Fibroblast of lung (primary cell): ENCODE measurements at regions not wholly inside any gene's neighbourhood (a gene's known extent, or its start where the extent isn't known, plus 50 kb on each side); places are given as distances from the start of the nearest gene placed in this dataset.
"Not testable (repeated sequence)": the region's sequence is repeated elsewhere in the genome, so short reads cannot be mapped to it uniquely, and the experiment has no call there.

ENCODE experiments used
- DNase-seq, 2 donors: peaks; one replicate each; pipeline versions ENCODE4 v3.0.0 to v3.0.0-alpha.2; 2010; ENCODE audit warnings: low read depth in 2 of 2
- H2AFZ ChIP-seq: 2 replicates; pipeline ENCODE4 v1.5.1; 2012; ENCODE audit warnings: low read length, control low read depth, inconsistent platforms
- H3K27ac ChIP-seq: 2 replicates; pipeline ENCODE4 v1.5.1; 2011; ENCODE audit warnings: low read length, control low read depth; ENCODE audit not compliant: insufficient read depth
- H3K27me3 ChIP-seq: 2 replicates; pipeline ENCODE4 v1.5.1; 2011; ENCODE audit warnings: mild to moderate bottlenecking, low read length; ENCODE audit not compliant: control insufficient read depth, insufficient read depth
- H3K36me3 ChIP-seq: 2 replicates; pipeline ENCODE4 v1.5.1; 2011; ENCODE audit warnings: low read length; ENCODE audit not compliant: control insufficient read depth, insufficient read depth
- H3K4me1 ChIP-seq: 2 replicates; pipeline ENCODE4 v1.5.1; 2011; ENCODE audit warnings: low read length; ENCODE audit not compliant: control insufficient read depth, insufficient read depth; ENCODE audit errors: extremely low read depth
- H3K4me2 ChIP-seq: 2 replicates; pipeline ENCODE4 v1.5.1; 2011; ENCODE audit warnings: low read length, control low read depth; ENCODE audit not compliant: insufficient read depth; ENCODE audit errors: extremely low read depth
- H3K4me3 ChIP-seq, 4 experiments: fragments of 200-600 bp in 1 of 4; sonication (generic) in 1 of 4; replicated peaks in 1 of 4; 2 replicates each; pipeline ENCODE4 v1.5.1; 2011 to 2016; ENCODE audit warnings: low read length in 4 of 4, low read depth in 3 of 4, mild to moderate bottlenecking in 3 of 4, control low read depth in 2 of 4, inconsistent platforms in 1 of 4, mixed read lengths in 1 of 4; ENCODE audit not compliant: insufficient read depth in 1 of 4; ENCODE audit errors: control extremely low read depth in 1 of 4
- H3K79me2 ChIP-seq: 2 replicates; pipeline ENCODE4 v1.5.1; 2012; ENCODE audit warnings: mild to moderate bottlenecking, low read length, inconsistent platforms; ENCODE audit not compliant: control insufficient read depth, insufficient read depth
- H3K9ac ChIP-seq: 2 replicates; pipeline ENCODE4 v1.5.1; 2011; ENCODE audit warnings: mild to moderate bottlenecking, low read length, control low read depth; ENCODE audit not compliant: insufficient read depth
- H3K9me3 ChIP-seq: 2 replicates; pipeline ENCODE4 v1.5.1; 2012; ENCODE audit warnings: low read depth, low read length; ENCODE audit not compliant: control insufficient read depth, insufficient read depth
- H4K20me1 ChIP-seq: 2 replicates; pipeline ENCODE4 v1.5.1; 2011; ENCODE audit warnings: low read length; ENCODE audit not compliant: control insufficient read depth, insufficient read depth; ENCODE audit errors: extremely low read depth
- EZH2 ChIP-seq: IDR thresholded peaks from 2 replicates; pipeline ENCODE4 v1.5.1; 2012; ENCODE audit warnings: low read length, control low read depth, mild to moderate bottlenecking; ENCODE audit errors: missing control alignments
- TF ChIP-seq, protein P1 (sequence below), 2 donors: IDR thresholded peaks in 1 of 2; conservative IDR thresholded peaks in 1 of 2; 1 replicate in 1 of 2; 2 replicates in 1 of 2; pipeline ENCODE4 v1.5.1; 2011 to 2012; ENCODE audit warnings: low read length in 2 of 2, control low read depth in 1 of 2, inconsistent platforms in 1 of 2, low read depth in 1 of 2, mild to moderate bottlenecking in 1 of 2

DNA sequence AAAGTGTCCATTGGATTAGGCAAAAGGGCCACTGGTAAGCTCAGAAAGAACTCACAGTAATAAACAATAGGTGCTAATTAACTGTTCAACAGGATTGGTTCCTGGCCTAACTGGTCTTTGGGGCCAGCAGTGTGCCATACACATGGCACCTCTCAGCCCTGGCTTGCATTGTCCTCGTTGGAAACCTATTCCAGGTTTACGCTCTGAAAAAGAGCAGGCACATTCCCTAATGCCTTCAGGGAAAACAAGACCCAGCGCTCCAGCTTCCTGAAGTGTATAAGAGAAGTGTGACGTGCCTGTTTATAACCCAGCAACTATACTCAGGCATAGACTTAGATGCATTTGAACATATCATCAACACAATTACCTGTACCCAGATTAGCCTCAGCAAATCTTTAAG, 51.9 kb upstream of the RBM47 start:
- H2AFZ ChIP-seq: no peak overlapping the region
- H3K36me3 ChIP-seq: no peaks in the 10 kb centered on the region
- H3K4me2 ChIP-seq: no peak overlapping the region
- H4K20me1 ChIP-seq: no peaks in the 10 kb centered on the region
- H3K4me1 ChIP-seq: no peaks in the 10 kb centered on the region
- no peak for TF ChIP-seq EZH2
- TF ChIP-seq, protein P1, sequence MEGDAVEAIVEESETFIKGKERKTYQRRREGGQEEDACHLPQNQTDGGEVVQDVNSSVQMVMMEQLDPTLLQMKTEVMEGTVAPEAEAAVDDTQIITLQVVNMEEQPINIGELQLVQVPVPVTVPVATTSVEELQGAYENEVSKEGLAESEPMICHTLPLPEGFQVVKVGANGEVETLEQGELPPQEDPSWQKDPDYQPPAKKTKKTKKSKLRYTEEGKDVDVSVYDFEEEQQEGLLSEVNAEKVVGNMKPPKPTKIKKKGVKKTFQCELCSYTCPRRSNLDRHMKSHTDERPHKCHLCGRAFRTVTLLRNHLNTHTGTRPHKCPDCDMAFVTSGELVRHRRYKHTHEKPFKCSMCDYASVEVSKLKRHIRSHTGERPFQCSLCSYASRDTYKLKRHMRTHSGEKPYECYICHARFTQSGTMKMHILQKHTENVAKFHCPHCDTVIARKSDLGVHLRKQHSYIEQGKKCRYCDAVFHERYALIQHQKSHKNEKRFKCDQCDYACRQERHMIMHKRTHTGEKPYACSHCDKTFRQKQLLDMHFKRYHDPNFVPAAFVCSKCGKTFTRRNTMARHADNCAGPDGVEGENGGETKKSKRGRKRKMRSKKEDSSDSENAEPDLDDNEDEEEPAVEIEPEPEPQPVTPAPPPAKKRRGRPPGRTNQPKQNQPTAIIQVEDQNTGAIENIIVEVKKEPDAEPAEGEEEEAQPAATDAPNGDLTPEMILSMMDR (conservative IDR thresholded peaks at IDR 0.05 in 1 of 2, IDR thresholded peaks at IDR 0.05 in 1 of 2; ENCODE audit: low read depth in 1 of 2, low read length in 2 of 2): no peak
- H3K4me3 ChIP-seq: no peak overlapping the region
- H3K27me3 ChIP-seq: no peaks in the 10 kb centered on the region
- no peak for DNase-seq
- no peak overlapping the region for H3K27ac ChIP-seq
- no peak overlapping the region for H3K9ac ChIP-seq
- H3K79me2 ChIP-seq: no peaks in the 10 kb centered on the region
- H3K9me3 ChIP-seq: no peaks in the 10 kb centered on the region

DNA sequence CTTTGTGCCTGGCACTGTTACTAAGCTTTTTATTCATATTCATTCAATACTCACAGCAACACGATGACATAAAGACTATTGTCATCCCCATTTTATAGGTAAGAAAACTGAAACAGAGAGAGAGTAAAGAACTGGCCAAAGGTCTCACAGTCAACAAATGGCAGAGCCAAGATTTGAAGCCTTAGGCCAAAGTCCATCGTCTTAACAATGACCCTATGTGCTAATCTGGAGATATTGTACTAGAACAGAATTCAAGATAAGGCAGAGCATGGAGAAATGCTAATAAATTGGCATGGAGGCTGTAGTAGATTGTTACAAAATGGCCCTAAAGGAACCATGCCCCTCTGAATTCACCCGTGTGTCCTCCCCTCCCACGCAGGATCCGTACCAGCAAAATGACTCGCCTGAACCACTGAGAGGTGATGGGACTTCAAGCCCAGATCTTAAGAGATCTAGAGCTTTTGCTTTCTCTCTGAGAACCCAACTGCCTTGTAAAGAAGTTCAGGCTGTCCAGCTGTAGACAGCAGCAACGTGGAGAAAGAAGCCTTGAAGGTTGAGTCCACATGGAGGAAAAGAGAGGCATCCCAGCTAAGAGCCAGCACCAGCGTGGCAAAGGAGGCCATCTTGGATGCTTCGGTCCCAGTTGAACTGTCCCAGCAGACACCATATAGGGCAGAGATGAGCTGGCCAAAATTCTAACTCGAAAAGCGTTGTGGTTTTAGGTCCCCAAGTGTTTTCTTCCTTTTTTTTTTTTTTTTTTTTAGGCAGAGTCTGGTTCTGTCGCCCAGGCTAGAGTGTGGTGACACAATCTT, 52.8 kb upstream of the RBM47 start:
- no peaks in the 10 kb centered on the region for H3K36me3 ChIP-seq

DNA sequence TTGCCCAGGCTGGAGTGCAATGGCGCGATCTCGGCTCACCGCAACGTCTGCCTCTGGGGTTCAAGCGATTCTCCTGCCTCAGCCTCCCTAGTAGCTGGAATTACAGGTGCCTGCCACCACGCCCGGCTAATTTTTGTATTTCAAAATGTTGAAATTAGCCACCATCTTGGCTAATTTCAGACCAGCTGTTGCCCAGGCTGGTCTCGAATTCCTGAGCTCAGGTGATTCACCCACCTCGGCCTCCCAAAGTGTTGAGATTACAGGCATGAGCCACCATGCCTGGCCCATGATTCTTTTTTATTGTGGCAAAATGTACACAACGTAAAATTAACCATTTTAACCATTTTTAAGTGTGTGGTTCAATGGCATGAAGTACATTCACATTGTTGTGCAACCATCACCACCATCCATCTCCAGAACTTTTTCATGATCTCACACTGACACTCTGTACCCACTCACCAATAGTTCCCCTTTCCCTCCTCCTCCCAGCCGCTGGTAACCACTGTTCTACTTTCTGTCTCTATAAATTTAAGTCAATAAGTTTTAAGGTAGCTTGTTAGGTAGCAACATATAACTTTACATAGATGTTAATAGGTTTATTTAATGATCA, 54.0 kb upstream of the RBM47 start:
- not testable (repeated sequence) for H2AFZ ChIP-seq, H3K4me3 ChIP-seq, H3K36me3 ChIP-seq, H4K20me1 ChIP-seq, H3K9ac ChIP-seq, H3K79me2 ChIP-seq, H3K27ac ChIP-seq, H3K27me3 ChIP-seq, H3K4me2 ChIP-seq, H3K4me1 ChIP-seq, H3K9me3 ChIP-seq
- DNase-seq: peak in 1 of 2 donors; percentile 8

More for the DNA sequence above, 52.8 kb upstream of the RBM47 start:
- Histone ChIP-seq H3K4me3 (no peak overlapping the region), H3K27me3 (no peaks in the 10 kb centered on the region), H3K79me2 (no peaks in the 10 kb centered on the region), H3K27ac (no peak overlapping the region), H3K9ac (no peak overlapping the region), H4K20me1 (no peaks in the 10 kb centered on the region), H2AFZ (no peak overlapping the region), H3K4me1 (no peaks in the 10 kb centered on the region), H3K9me3 (no peaks in the 10 kb centered on the region), H3K4me2 (no peak overlapping the region)
- DNase-seq: no peak
- no peak for TF ChIP-seq EZH2
- TF ChIP-seq, protein P1 (conservative IDR thresholded peaks at IDR 0.05 in 1 of 2, IDR thresholded peaks at IDR 0.05 in 1 of 2; ENCODE audit: low read depth in 1 of 2, low read length in 2 of 2): no peak
